GM18519 (cell line): ENCODE measurements at regions not wholly inside any gene's neighbourhood (a gene's known extent, or its start where the extent isn't known, plus 50 kb on each side); places are given as distances from the start of the nearest gene placed in this dataset.
"Not testable (repeated sequence)": the region's sequence is repeated elsewhere in the genome, so short reads cannot be mapped to it uniquely, and the experiment has no call there.

Source experiments
- ATAC-seq: cut with Tn5 transposase; IDR thresholded peaks from one replicate; pipeline ENCODE4 v1.9.1; 2021; ENCODE audit warnings: mild to moderate bottlenecking, moderate library complexity; ENCODE audit not compliant: unreplicated experiment, low FRiP score

GRCh38 chr20:60160451-60161145, 202.4 kb downstream of the CDH26 start:
- no peak for ATAC-seq

GRCh38 chr20:60167812-60168211, 209.6 kb downstream of the CDH26 start:
- ATAC-seq, result no peak

- ATAC-seq, result no peak
These were observed 210.7 kb downstream of the CDH26 start for GRCh38 chr20:60168963-60169362.

- ATAC-seq, result no peak
These were observed 211.9 kb downstream of the CDH26 start for GRCh38 chr20:60170116-60170515.

GRCh38 chr20:60171313-60171712, 213.1 kb downstream of the CDH26 start:
- ATAC-seq, result no peak

- ATAC-seq, result no peak
These were observed 213.5 kb downstream of the CDH26 start for GRCh38 chr20:60171738-60172137.

- ATAC-seq, result no peak
These were observed 214.2 kb downstream of the CDH26 start for GRCh38 chr20:60172346-60172984.

GRCh38 chr20:60177080-60177479, 218.9 kb downstream of the CDH26 start:
- ATAC-seq, result no peak

- ATAC-seq, result no peak
These were observed 222.8 kb downstream of the CDH26 start for GRCh38 chr20:60180986-60181385.

- ATAC-seq, result no peak
These were observed 228.2 kb downstream of the CDH26 start for GRCh38 chr20:60186412-60186811.

GRCh38 chr20:60187683-60188082, 229.5 kb downstream of the CDH26 start:
- no peak for ATAC-seq

- ATAC-seq, result no peak
These were observed 232.8 kb downstream of the CDH26 start for GRCh38 chr20:60191014-60191413.

- ATAC-seq, result no peak
These were observed 234.1 kb downstream of the CDH26 start for GRCh38 chr20:60192326-60192725.

GRCh38 chr20:60199132-60199531, 240.9 kb downstream of the CDH26 start:
- not testable (repeated sequence) for ATAC-seq

- ATAC-seq, result no peak
These were observed 241.6 kb downstream of the CDH26 start for GRCh38 chr20:60199866-60200265.

GRCh38 chr20:60200305-60200918, 242.2 kb downstream of the CDH26 start:
- ATAC-seq, result no peak

GRCh38 chr20:60201198-60201835, 243.1 kb downstream of the CDH26 start:
- ATAC-seq, result no peak

- no peak for ATAC-seq
These were observed 243.8 kb downstream of the CDH26 start for GRCh38 chr20:60202046-60202445.

- ATAC-seq, result no peak
These were observed 245.2 kb downstream of the CDH26 start for GRCh38 chr20:60203451-60203850.

GRCh38 chr20:60204601-60205000, 246.4 kb downstream of the CDH26 start:
- no peak for ATAC-seq

GRCh38 chr20:60206259-60206658, 248.0 kb downstream of the CDH26 start:
- peak; percentile 50 for ATAC-seq
